HUES6 (cell line): ENCODE measurements at regions not wholly inside any gene's neighbourhood (a gene's known extent, or its start where the extent isn't known, plus 50 kb on each side); places are given as distances from the start of the nearest gene placed in this dataset.

ENCODE experiments used
- H3K27ac ChIP-seq: 2 replicates; pipeline ENCODE4 v1.7.0; 2013; ENCODE audit warnings: low read depth, mild to moderate bottlenecking, low read length, inconsistent platforms
- H3K27me3 ChIP-seq: 2 replicates; pipeline ENCODE4 v1.6.1; 2013; ENCODE audit warnings: low read length; ENCODE audit not compliant: control insufficient read depth, insufficient read depth
- H3K36me3 ChIP-seq: 2 replicates; pipeline ENCODE4 v1.6.1; 2013; ENCODE audit warnings: low read length; ENCODE audit not compliant: control insufficient read depth, insufficient read depth
- H3K4me1 ChIP-seq: 2 replicates; pipeline ENCODE4 v1.6.1; 2013; ENCODE audit warnings: low read length; ENCODE audit not compliant: control insufficient read depth, insufficient read depth
- H3K4me3 ChIP-seq: 2 replicates; pipeline ENCODE4 v1.5.1; 2013; ENCODE audit warnings: low read depth, low read length
- H3K9ac ChIP-seq: one replicate; pipeline ENCODE4 v1.6.1; 2013; ENCODE audit warnings: mild to moderate bottlenecking, low read length
- H3K9me3 ChIP-seq: 2 replicates; pipeline ENCODE4 v1.6.1; 2013; ENCODE audit warnings: low read depth, low read length; ENCODE audit not compliant: control insufficient read depth, insufficient read depth

GRCh38 chr3:43783987-43784639 lies 93.4 kb downstream of the ABHD5 start:
- no peak overlapping the region for H3K9ac ChIP-seq
- no peaks in the 10 kb centered on the region for H3K36me3 ChIP-seq
- no peak overlapping the region for H3K4me3 ChIP-seq
- H3K27me3 ChIP-seq, result no peaks in the 10 kb centered on the region
- H3K9me3 ChIP-seq, result peaks cover under 1% of the 10 kb centered on the region; the same call in 1 of the 2 replicates
- no peaks in the 10 kb centered on the region for H3K4me1 ChIP-seq
- H3K27ac ChIP-seq, result no peak overlapping the region

GRCh38 chr3:43784640-43785011 lies 93.9 kb downstream of the ABHD5 start:
- no peaks in the 10 kb centered on the region for H3K27me3 ChIP-seq
- H3K9me3 ChIP-seq, result no peaks in the 10 kb centered on the region
- no peak overlapping the region for H3K4me3 ChIP-seq
- no peaks in the 10 kb centered on the region for H3K4me1 ChIP-seq
- H3K36me3 ChIP-seq, result no peaks in the 10 kb centered on the region
- no peak overlapping the region for H3K9ac ChIP-seq
- H3K27ac ChIP-seq, result no peak overlapping the region

- Histone ChIP-seq H3K27ac (no peak overlapping the region), H3K27me3 (no peaks in the 10 kb centered on the region; the same call in 1 of the 2 replicates), H3K9ac (no peak overlapping the region), H3K4me1 (no peaks in the 10 kb centered on the region), H3K36me3 (no peaks in the 10 kb centered on the region), H3K4me3 (no peak overlapping the region), H3K9me3 (no peaks in the 10 kb centered on the region)
Observed at GRCh38 chr3:43785551-43785950, 94.8 kb downstream of the ABHD5 start.

DNA sequence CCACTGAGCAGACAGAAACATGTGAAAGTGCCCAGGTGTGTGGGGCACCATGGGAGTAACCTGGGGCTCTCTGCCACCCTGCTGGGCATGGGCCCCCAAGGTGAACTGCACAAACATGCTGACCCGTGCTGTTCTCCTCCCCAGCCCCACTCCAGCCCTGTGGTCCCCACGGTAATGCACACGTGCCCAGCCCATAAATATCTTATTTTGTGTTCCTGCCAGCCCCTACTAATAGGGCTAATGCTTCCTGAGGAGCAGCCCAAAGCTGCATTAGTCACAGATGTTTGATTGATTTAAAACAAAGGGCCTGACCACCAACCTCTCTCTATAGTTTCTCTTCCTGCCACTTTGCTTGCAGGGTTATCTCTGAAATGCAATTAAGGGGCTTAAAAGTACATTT lies 95.4 kb downstream of the ABHD5 start:
- Histone ChIP-seq H3K4me1 (no peaks in the 10 kb centered on the region), H3K27me3 (peaks cover 4% of the 10 kb centered on the region; the same call in 1 of the 2 replicates), H3K4me3 (no peak overlapping the region), H3K9ac (no peak overlapping the region), H3K9me3 (no peaks in the 10 kb centered on the region), H3K27ac (no peak overlapping the region), H3K36me3 (no peaks in the 10 kb centered on the region)

DNA sequence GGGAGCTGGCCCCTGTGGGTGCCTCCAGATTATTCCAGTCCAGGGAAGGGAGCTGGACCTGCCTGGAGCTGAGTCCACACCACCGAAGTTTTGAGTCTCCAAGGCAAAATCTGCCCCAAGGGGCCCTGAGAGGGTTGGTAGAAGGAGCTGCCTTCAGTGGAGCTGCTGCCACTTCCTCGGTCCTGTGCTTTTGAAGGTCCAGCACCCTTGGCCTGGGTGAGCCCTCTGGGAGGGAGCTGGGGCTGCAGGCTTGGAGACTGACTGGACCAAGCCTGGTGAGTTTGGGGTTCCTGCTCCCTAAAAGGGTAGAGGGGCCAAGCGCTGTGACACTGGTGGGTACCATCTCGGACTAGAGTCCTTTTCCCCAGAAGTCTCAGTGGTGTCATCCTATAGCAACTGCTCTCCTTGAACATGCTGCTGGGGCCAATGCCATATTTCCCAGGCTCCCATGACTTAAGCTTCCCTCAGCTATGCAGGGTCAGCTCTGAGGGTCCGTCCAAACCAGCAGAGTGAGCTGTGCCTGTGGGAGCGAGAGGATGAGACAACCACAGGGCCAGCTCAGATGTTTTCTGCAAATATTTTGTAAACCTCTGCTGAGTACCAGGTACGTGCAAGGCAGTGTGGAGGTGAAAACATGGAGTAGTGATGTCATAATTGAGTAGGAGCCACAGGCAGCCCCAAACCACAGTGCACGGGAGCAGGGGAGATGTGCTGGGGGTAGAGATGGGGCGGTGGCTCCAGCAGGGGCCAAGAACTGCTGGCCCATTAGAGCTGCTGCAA lies 96.0 kb downstream of the ABHD5 start:
- Histone ChIP-seq H3K27me3 (peaks cover 10% of the 10 kb centered on the region; the same call in 1 of the 2 replicates), H3K36me3 (no peaks in the 10 kb centered on the region), H3K4me3 (no peak overlapping the region), H3K9ac (no peak overlapping the region), H3K9me3 (no peaks in the 10 kb centered on the region), H3K4me1 (no peaks in the 10 kb centered on the region), H3K27ac (no peak overlapping the region)

- Histone ChIP-seq H3K4me1 (no peaks in the 10 kb centered on the region), H3K9me3 (no peaks in the 10 kb centered on the region), H3K36me3 (no peaks in the 10 kb centered on the region), H3K27ac (no peak overlapping the region), H3K27me3 (peaks cover 15% of the 10 kb centered on the region; the same call in 1 of the 2 replicates), H3K4me3 (no peak overlapping the region), H3K9ac (no peak overlapping the region)
Observed at GRCh38 chr3:43787330-43787729, 96.6 kb downstream of the ABHD5 start.

GRCh38 chr3:43789028-43789427 lies 98.3 kb downstream of the ABHD5 start:
- H3K27ac ChIP-seq, result no peak overlapping the region
- no peaks in the 10 kb centered on the region for H3K36me3 ChIP-seq

DNA sequence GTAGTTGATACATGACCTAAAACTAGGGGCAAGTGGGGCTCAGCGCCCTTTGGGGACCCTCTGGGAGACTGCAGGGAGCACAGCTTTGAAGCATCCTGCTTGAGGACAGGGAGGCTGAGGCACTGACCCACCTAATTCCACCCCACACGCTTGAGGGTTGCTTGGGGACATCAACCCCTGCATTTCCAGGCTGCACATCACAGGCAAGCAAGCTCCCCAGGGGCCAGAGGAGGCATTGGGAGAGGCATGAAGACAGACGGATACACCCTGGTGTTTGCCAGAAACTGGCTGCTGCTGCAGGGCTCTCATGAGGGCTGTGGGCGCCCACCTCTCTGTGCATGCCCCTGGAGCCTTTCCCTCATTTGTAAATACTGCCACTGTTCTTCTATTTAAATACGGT lies 99.3 kb downstream of the ABHD5 start:
- no peaks in the 10 kb centered on the region for H3K4me1 ChIP-seq
- H3K36me3 ChIP-seq, result no peaks in the 10 kb centered on the region
- H3K9ac ChIP-seq, result no peak overlapping the region
- peaks cover 15% of the 10 kb centered on the region; the same call in 1 of the 2 replicates for H3K27me3 ChIP-seq
- H3K4me3 ChIP-seq, result no peak overlapping the region
- no peak overlapping the region for H3K27ac ChIP-seq
- H3K9me3 ChIP-seq, result no peaks in the 10 kb centered on the region

More at GRCh38 chr3:43789028-43789427, 98.3 kb downstream of the ABHD5 start:
- Histone ChIP-seq H3K4me3 (no peak overlapping the region), H3K4me1 (no peaks in the 10 kb centered on the region), H3K27me3 (peaks cover 15% of the 10 kb centered on the region; the same call in 1 of the 2 replicates), H3K9me3 (no peaks in the 10 kb centered on the region), H3K9ac (no peak overlapping the region)

DNA sequence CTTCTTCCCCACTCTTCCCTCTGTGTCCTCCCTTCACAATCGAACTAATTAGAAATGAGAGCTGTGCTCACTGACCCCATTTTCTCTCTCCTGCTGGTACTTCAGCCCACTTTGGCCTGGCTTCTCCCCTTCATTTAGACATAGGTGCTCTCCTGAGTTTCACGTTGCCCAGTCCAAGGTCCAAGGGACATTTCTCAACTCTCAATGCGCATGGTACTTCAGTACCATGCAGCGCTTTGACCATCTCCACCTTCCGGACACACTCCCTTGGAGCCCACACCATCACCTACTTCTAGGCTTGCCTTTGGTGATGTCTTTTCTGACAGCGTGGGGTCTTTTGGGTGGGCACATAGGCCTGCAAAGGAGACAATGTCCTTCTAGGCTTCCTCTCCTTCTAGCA lies 99.7 kb downstream of the ABHD5 start:
- peaks cover 15% of the 10 kb centered on the region; the same call in 1 of the 2 replicates for H3K27me3 ChIP-seq
- no peaks in the 10 kb centered on the region for H3K4me1 ChIP-seq
- no peak overlapping the region for H3K27ac ChIP-seq
- no peak overlapping the region for H3K9ac ChIP-seq
- H3K36me3 ChIP-seq, result no peaks in the 10 kb centered on the region
- H3K4me3 ChIP-seq, result no peak overlapping the region
- H3K9me3 ChIP-seq, result no peaks in the 10 kb centered on the region

DNA sequence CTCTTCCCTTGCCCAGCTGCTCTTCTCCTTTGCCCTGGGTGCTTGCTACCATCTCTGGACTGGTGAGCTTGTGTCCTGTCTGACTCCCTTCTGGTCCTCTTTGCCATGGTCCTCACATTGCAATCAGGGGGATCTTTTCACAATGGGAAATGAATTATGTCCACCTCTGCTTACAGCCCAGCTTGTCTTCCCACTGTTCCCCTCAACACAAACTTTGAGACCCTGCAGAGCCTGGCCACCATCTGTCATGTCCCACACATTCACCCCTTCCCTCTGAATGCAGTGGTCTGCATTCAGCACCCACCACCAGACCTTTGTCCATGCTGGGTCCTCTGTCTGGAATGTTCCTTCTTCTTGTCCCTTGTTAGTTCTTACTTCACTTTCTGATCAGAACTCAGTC lies 100.5 kb downstream of the ABHD5 start:
- H3K9me3 ChIP-seq, result no peaks in the 10 kb centered on the region
- H3K4me1 ChIP-seq, result no peaks in the 10 kb centered on the region
- peaks cover 15% of the 10 kb centered on the region; the same call in 1 of the 2 replicates for H3K27me3 ChIP-seq
- no peak overlapping the region for H3K9ac ChIP-seq
- H3K27ac ChIP-seq, result no peak overlapping the region
- no peak overlapping the region for H3K4me3 ChIP-seq
- H3K36me3 ChIP-seq, result no peaks in the 10 kb centered on the region

GRCh38 chr3:43792904-43793303 lies 102.2 kb downstream of the ABHD5 start:
- Histone ChIP-seq H3K4me3 (no peak overlapping the region), H3K9me3 (no peaks in the 10 kb centered on the region), H3K4me1 (no peaks in the 10 kb centered on the region), H3K9ac (no peak overlapping the region), H3K36me3 (no peaks in the 10 kb centered on the region), H3K27me3 (peaks cover 15% of the 10 kb centered on the region; the same call in 1 of the 2 replicates), H3K27ac (no peak overlapping the region)
